ENCODE measurements at regions not wholly inside any gene's neighbourhood (a gene's known extent, or its start where the extent isn't known, plus 50 kb on each side); places are given as distances from the start of the nearest gene placed in this dataset.

GRCh38 chr1:68976916-68977610 is 480.2 kb upstream of the DEPDC1 start:
- H3K4me3 ChIP-seq (IDR thresholded peaks at IDR 0.05; ENCODE audit: insufficient read depth, low read depth, low read length): no peak overlapping the region
- H4K20me1 ChIP-seq (ENCODE audit: insufficient read depth): no peaks in the 10 kb centered on the region
- no peak overlapping the region for H3K9ac ChIP-seq
- no peak for TF ChIP-seq CTCF (conservative IDR thresholded peaks at IDR 0.05; ENCODE audit: low read depth, low read length)
- H2AFZ ChIP-seq (ENCODE audit: low read depth): no peak overlapping the region
- no peaks in the 10 kb centered on the region for H3K36me3 ChIP-seq (ENCODE audit: insufficient read depth)
- H3K27ac ChIP-seq: no peak overlapping the region
- no peaks in the 10 kb centered on the region for H3K4me1 ChIP-seq (ENCODE audit: low read depth, poor library complexity, severe bottlenecking)
- no peak overlapping the region for H3K4me2 ChIP-seq
- H3K27me3 ChIP-seq (ENCODE audit: insufficient read depth, low read depth): no peaks in the 10 kb centered on the region
- H3K79me2 ChIP-seq (ENCODE audit: insufficient read depth, low read depth): no peaks in the 10 kb centered on the region

- Histone ChIP-seq H2AFZ (ENCODE audit: low read depth) (no peak overlapping the region), H3K79me2 (ENCODE audit: insufficient read depth, low read depth) (no peaks in the 10 kb centered on the region), H3K4me2 (no peak overlapping the region), H3K4me1 (ENCODE audit: low read depth, poor library complexity, severe bottlenecking) (no peaks in the 10 kb centered on the region), H3K27me3 (ENCODE audit: insufficient read depth, low read depth) (no peaks in the 10 kb centered on the region), H4K20me1 (ENCODE audit: insufficient read depth) (no peaks in the 10 kb centered on the region), H3K4me3 (IDR thresholded peaks at IDR 0.05; ENCODE audit: insufficient read depth, low read depth, low read length) (no peak overlapping the region), H3K36me3 (ENCODE audit: insufficient read depth) (no peaks in the 10 kb centered on the region), H3K9ac (no peak overlapping the region), H3K27ac (no peak overlapping the region)
- no peak for TF ChIP-seq CTCF (conservative IDR thresholded peaks at IDR 0.05; ENCODE audit: low read depth, low read length)
Measured at GRCh38 chr1:68979891-68980290, 483.0 kb upstream of the DEPDC1 start.

- no peak overlapping the region for H3K9ac ChIP-seq
Measured at GRCh38 chr1:68984289-68984688, 487.4 kb upstream of the DEPDC1 start.

GRCh38 chr1:68994096-68994495 is 497.2 kb upstream of the DEPDC1 start:
- Histone ChIP-seq H3K9ac (no peak overlapping the region), H2AFZ (ENCODE audit: low read depth) (no peak overlapping the region), H3K27ac (no peak overlapping the region), H4K20me1 (ENCODE audit: insufficient read depth) (no peaks in the 10 kb centered on the region), H3K79me2 (ENCODE audit: insufficient read depth, low read depth) (no peaks in the 10 kb centered on the region), H3K27me3 (ENCODE audit: insufficient read depth, low read depth) (no peaks in the 10 kb centered on the region), H3K36me3 (ENCODE audit: insufficient read depth) (no peaks in the 10 kb centered on the region), H3K4me2 (no peak overlapping the region), H3K4me3 (IDR thresholded peaks at IDR 0.05; ENCODE audit: insufficient read depth, low read depth, low read length) (no peak overlapping the region), H3K4me1 (ENCODE audit: low read depth, poor library complexity, severe bottlenecking) (no peaks in the 10 kb centered on the region)
- no peak for TF ChIP-seq CTCF (conservative IDR thresholded peaks at IDR 0.05; ENCODE audit: low read depth, low read length)

More at GRCh38 chr1:68984289-68984688, 487.4 kb upstream of the DEPDC1 start:
- Histone ChIP-seq H3K27me3 (ENCODE audit: insufficient read depth, low read depth) (no peaks in the 10 kb centered on the region), H3K27ac (no peak overlapping the region), H2AFZ (ENCODE audit: low read depth) (no peak overlapping the region), H3K79me2 (ENCODE audit: insufficient read depth, low read depth) (no peaks in the 10 kb centered on the region), H3K4me1 (ENCODE audit: low read depth, poor library complexity, severe bottlenecking) (no peaks in the 10 kb centered on the region), H4K20me1 (ENCODE audit: insufficient read depth) (no peaks in the 10 kb centered on the region), H3K4me3 (IDR thresholded peaks at IDR 0.05; ENCODE audit: insufficient read depth, low read depth, low read length) (no peak overlapping the region), H3K36me3 (ENCODE audit: insufficient read depth) (no peaks in the 10 kb centered on the region), H3K4me2 (no peak overlapping the region)
- no peak for TF ChIP-seq CTCF (conservative IDR thresholded peaks at IDR 0.05; ENCODE audit: low read depth, low read length)
